Spleen (tissue), 7 donors: ENCODE measurements at regions not wholly inside any gene's neighbourhood (a gene's known extent, or its start where the extent isn't known, plus 50 kb on each side); places are given as distances from the start of the nearest gene placed in this dataset.

Experiments
- POLR2A ChIP-seq, 3 donors: fragments of 450-650 bp; IDR thresholded peaks; one replicate each; pipeline ENCODE4 v1.5.1; 2017; ENCODE audit warnings: antibody characterized with exemption in 3 of 3, mild to moderate bottlenecking in 1 of 3
- TF ChIP-seq, protein P1 (sequence below), 11 experiments: fragments of 200-600 bp in 7 of 11; fragments of 450-650 bp in 4 of 11; sonication (generic) in 4 of 11; IDR thresholded peaks in 8 of 11; conservative IDR thresholded peaks in 3 of 11; 1 replicate in 7 of 11; 2 replicates in 4 of 11; pipeline versions ENCODE4 v1.4.0 to v1.8.0; 2016 to 2021; ENCODE audit warnings: antibody characterized with exemption in 11 of 11, inconsistent platforms in 4 of 11, mild to moderate bottlenecking in 1 of 11
- donor health status: DM: no; HTN: no; CAD: no; lungs with moderate emphysema.
- donor health status: DM: no; HTN: no; CAD: no.
- donor health status: DM: no; HTN: no; CAD: no.

DNA sequence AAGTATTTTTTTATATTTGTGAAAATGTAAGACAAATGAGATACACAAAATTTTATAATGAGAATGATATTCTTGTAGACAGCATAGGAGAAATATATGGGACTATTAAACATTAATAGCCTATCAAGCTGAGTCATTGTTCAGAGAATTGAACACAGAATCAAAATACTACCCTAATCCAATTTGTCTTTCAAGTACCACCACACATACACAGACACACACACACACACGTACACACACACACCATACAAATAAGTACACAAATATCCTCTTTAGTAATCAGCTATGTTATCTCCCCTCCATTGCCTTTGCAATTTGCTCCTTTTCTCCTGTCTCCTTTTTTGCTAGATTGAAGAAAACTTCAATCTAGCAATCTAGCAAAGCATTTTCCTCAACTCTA is 499.3 kb downstream of the FOXG1 start:
- TF ChIP-seq, protein P1, sequence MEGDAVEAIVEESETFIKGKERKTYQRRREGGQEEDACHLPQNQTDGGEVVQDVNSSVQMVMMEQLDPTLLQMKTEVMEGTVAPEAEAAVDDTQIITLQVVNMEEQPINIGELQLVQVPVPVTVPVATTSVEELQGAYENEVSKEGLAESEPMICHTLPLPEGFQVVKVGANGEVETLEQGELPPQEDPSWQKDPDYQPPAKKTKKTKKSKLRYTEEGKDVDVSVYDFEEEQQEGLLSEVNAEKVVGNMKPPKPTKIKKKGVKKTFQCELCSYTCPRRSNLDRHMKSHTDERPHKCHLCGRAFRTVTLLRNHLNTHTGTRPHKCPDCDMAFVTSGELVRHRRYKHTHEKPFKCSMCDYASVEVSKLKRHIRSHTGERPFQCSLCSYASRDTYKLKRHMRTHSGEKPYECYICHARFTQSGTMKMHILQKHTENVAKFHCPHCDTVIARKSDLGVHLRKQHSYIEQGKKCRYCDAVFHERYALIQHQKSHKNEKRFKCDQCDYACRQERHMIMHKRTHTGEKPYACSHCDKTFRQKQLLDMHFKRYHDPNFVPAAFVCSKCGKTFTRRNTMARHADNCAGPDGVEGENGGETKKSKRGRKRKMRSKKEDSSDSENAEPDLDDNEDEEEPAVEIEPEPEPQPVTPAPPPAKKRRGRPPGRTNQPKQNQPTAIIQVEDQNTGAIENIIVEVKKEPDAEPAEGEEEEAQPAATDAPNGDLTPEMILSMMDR (IDR thresholded peaks at IDR 0.05 in 8 of 11, conservative IDR thresholded peaks at IDR 0.05 in 3 of 11): no peak
- no peak for TF ChIP-seq POLR2A (IDR thresholded peaks at IDR 0.05)
